Upper lobe of left lung (tissue), 6 donors: ENCODE measurements at regions not wholly inside any gene's neighbourhood (a gene's known extent, or its start where the extent isn't known, plus 50 kb on each side); places are given as distances from the start of the nearest gene placed in this dataset.
"Not testable (repeated sequence)": the region's sequence is repeated elsewhere in the genome, so short reads cannot be mapped to it uniquely, and the experiment has no call there.

Source experiments
- ATAC-seq, 2 donors: fragments of 200-7000 bp; cut with Tn5 transposase; one replicate each; pipeline ENCODE4 v1.9.1; 2022; ENCODE audit warnings: mild to moderate bottlenecking in 2 of 2, moderate library complexity in 2 of 2; ENCODE audit not compliant: low FRiP score in 2 of 2
- DNase-seq, 2 donors: peaks; one replicate each; pipeline ENCODE4 v3.0.0-alpha.2; 2019 to 2020
- H3K27ac ChIP-seq, 4 donors: fragments of 200-600 bp; sonication (generic); one replicate each; pipeline ENCODE4 v1.5.1; 2016 to 2019
- H3K27me3 ChIP-seq, 4 donors: fragments of 200-600 bp; sonication (generic); one replicate each; pipeline ENCODE4 v1.5.1; 2017 to 2019
- H3K36me3 ChIP-seq, 4 donors: fragments of 200-600 bp; sonication (generic); one replicate each; pipeline ENCODE4 v1.5.1; 2016 to 2019
- H3K4me1 ChIP-seq, 4 donors: fragments of 200-600 bp; sonication (generic); one replicate each; pipeline ENCODE4 v1.5.1; 2018 to 2019
- H3K4me3 ChIP-seq, 4 donors: fragments of 200-600 bp; sonication (generic); one replicate each; pipeline ENCODE4 v1.5.1; 2017 to 2019; ENCODE audit warnings: mild to moderate bottlenecking in 2 of 4, moderate library complexity in 1 of 4
- H3K9me3 ChIP-seq, 4 donors: fragments of 200-600 bp; sonication (generic); one replicate each; pipeline ENCODE4 v1.5.1; 2018 to 2019
- EP300 ChIP-seq, 4 donors: sonication (generic); formaldehyde crosslinking; IDR thresholded peaks; one replicate each; pipeline ENCODE4 v1.5.1; 2017; ENCODE audit warnings: antibody characterized with exemption in 4 of 4, control low read depth in 2 of 4
- POLR2A ChIP-seq, 4 donors: fragments of 450-650 bp; IDR thresholded peaks; one replicate each; pipeline ENCODE4 v1.5.1; 2016 to 2017; ENCODE audit warnings: antibody characterized with exemption in 4 of 4, mild to moderate bottlenecking in 2 of 4
- POLR2AphosphoS5 ChIP-seq, 2 donors: sonication (generic); formaldehyde crosslinking; IDR thresholded peaks; one replicate each; pipeline ENCODE4 v1.5.1; 2017; ENCODE audit warnings: antibody characterized with exemption in 2 of 2
- WGBS, 2 donors: methylation state at CpG; one replicate each; pipeline ENCODE4 v1.1.5; 2017 to 2018; 5-methylcytosine and 5-hydroxymethylcytosine counted together
- TF ChIP-seq, protein P1 (sequence below), 6 experiments: fragments of 450-650 bp in 4 of 6; fragments of 200-600 bp in 2 of 6; sonication (generic) in 2 of 6; IDR thresholded peaks; one replicate each; pipeline ENCODE4 v1.5.1; 2016 to 2019; ENCODE audit warnings: antibody characterized with exemption in 6 of 6
- donor health status: DM: no; HTN: no; CAD: no; lungs with moderate emphysema.
- donor health status: DM: no; HTN: yes; CAD: no; lungs with severe emphysema.

DNA sequence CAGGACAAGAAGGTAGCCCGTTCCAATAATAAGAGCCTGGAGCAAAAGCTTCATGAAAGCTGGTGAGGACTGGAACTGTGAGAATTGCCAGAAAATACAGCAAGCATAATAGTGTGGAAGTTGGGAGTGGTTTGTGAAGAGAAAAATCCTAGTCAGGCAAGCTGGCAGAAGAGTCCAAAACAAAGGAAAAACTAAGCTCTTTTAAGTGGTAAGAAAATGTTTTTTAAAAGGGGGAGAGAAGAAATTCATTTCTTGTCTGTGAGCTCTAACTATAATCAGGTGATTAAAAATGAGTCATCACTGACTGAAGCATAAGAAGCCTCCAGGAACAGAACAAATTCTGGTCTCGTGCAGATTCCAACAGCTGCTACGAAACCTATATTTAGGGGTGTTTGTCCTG is 102.6 kb downstream of the CAAP1 start:
- 80 to 92% methylated on average over 2 of the region's 3 CpGs for WGBS, 2 donors
- H3K9me3 ChIP-seq: no peaks in the 10 kb centered on the region
- ATAC-seq (no peak), DNase-seq (no peak)
- H3K27me3 ChIP-seq: no peaks in the 10 kb centered on the region
- H3K27ac ChIP-seq: no peak overlapping the region
- no peak overlapping the region for H3K4me3 ChIP-seq
- no peaks in the 10 kb centered on the region for H3K36me3 ChIP-seq
- no peaks in the 10 kb centered on the region for H3K4me1 ChIP-seq
- TF ChIP-seq EP300 (IDR thresholded peaks at IDR 0.05) (no peak), POLR2AphosphoS5 (IDR thresholded peaks at IDR 0.05) (no peak), POLR2A (IDR thresholded peaks at IDR 0.05) (no peak)
- TF ChIP-seq, protein P1, sequence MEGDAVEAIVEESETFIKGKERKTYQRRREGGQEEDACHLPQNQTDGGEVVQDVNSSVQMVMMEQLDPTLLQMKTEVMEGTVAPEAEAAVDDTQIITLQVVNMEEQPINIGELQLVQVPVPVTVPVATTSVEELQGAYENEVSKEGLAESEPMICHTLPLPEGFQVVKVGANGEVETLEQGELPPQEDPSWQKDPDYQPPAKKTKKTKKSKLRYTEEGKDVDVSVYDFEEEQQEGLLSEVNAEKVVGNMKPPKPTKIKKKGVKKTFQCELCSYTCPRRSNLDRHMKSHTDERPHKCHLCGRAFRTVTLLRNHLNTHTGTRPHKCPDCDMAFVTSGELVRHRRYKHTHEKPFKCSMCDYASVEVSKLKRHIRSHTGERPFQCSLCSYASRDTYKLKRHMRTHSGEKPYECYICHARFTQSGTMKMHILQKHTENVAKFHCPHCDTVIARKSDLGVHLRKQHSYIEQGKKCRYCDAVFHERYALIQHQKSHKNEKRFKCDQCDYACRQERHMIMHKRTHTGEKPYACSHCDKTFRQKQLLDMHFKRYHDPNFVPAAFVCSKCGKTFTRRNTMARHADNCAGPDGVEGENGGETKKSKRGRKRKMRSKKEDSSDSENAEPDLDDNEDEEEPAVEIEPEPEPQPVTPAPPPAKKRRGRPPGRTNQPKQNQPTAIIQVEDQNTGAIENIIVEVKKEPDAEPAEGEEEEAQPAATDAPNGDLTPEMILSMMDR (IDR thresholded peaks at IDR 0.05): no peak

DNA sequence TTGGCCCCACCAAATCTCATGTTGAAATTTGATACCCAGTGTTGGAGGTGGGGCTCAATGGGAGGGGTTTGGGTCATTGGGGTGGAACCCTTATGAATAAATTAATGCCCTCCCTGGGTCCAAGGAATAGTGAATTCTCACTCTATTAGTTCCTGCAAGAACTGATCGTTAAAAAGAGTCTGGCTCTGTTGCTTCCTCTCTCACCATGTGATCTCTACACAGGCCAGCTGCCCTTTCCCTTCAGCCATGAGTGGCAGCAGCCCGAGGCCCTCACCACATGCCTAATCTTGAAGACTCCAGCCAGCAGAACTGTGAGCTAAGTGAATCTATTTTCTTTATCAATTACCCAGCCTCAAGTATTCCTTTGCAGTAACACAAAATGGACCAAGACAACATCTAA is 106.0 kb downstream of the CAAP1 start:
- 54 to 63% methylated on average over 2 of the region's 2 CpGs for whole genome bisulfite sequencing, 2 donors
- TF ChIP-seq POLR2AphosphoS5 (IDR thresholded peaks at IDR 0.05) (no peak), POLR2A (IDR thresholded peaks at IDR 0.05) (no peak), EP300 (IDR thresholded peaks at IDR 0.05) (no peak)
- TF ChIP-seq, protein P1 (IDR thresholded peaks at IDR 0.05): no peak
- H3K27ac ChIP-seq: no peak overlapping the region
- H3K4me1 ChIP-seq: no peaks in the 10 kb centered on the region
- no peaks in the 10 kb centered on the region for H3K27me3 ChIP-seq
- no peaks in the 10 kb centered on the region for H3K9me3 ChIP-seq
- no peak for ATAC-seq
- H3K36me3 ChIP-seq: no peaks in the 10 kb centered on the region
- DNase-seq: no peak
- no peak overlapping the region for H3K4me3 ChIP-seq

DNA sequence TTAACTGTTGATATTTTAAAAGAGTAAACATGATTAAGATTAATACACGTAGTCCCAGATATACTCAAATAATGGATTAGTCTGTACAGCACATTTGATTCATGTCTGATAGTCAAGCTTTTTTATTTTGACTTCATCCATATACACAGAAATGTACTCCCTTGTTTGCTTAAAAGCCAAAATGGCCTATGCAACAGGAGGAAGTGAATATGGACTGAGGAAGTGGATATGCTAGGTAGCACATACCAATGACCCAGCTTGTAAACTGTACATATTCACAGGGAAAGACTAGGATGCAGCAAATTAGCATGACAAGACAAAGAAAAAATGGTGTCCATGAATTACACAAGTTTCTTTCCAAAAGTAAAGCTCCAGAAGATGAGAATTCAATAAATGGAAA is 109.7 kb downstream of the CAAP1 start:
- 87 to 95% methylated on average over 1 of the region's 1 CpG for WGBS, 2 donors

DNA sequence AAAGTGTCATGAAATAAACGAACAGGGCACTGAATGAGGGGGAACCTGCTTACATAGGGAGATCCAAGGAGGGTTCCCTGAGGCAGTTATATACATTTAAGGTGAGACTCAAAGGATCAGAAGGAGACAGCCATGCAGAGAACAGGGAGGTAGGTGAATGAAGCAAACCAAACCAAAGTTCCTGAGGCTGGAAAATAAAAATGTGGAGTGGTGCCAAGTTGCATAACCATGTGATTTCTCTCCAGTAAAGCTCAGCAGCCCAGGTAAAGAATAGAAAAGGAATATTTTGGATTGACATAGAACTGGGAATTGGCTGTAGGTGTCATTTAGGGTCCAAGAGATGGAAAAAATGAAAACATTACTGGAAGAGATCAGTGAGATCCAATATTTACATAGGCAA is 110.7 kb downstream of the CAAP1 start:
- no peaks in the 10 kb centered on the region for H3K27me3 ChIP-seq
- H3K9me3 ChIP-seq: no peaks in the 10 kb centered on the region
- no peaks in the 10 kb centered on the region for H3K36me3 ChIP-seq
- 0% methylated on average over 1 of the region's 1 CpG for WGBS, 2 donors
- no peak overlapping the region for H3K4me3 ChIP-seq
- no peaks in the 10 kb centered on the region for H3K4me1 ChIP-seq
- no peak for ATAC-seq
- no peak for DNase-seq
- TF ChIP-seq POLR2AphosphoS5 (IDR thresholded peaks at IDR 0.05) (no peak), POLR2A (IDR thresholded peaks at IDR 0.05) (no peak), EP300 (IDR thresholded peaks at IDR 0.05) (no peak)
- TF ChIP-seq, protein P1 (IDR thresholded peaks at IDR 0.05): no peak
- H3K27ac ChIP-seq: no peak overlapping the region

More for the DNA sequence above, 109.7 kb downstream of the CAAP1 start:
- H3K4me3 ChIP-seq: no peak overlapping the region
- no peaks in the 10 kb centered on the region for H3K4me1 ChIP-seq
- no peak overlapping the region for H3K27ac ChIP-seq
- no peak for ATAC-seq
- no peaks in the 10 kb centered on the region for H3K27me3 ChIP-seq
- DNase-seq: no peak
- no peaks in the 10 kb centered on the region for H3K36me3 ChIP-seq
- TF ChIP-seq POLR2A (IDR thresholded peaks at IDR 0.05) (no peak), EP300 (IDR thresholded peaks at IDR 0.05) (no peak), POLR2AphosphoS5 (IDR thresholded peaks at IDR 0.05) (no peak)
- TF ChIP-seq, protein P1 (IDR thresholded peaks at IDR 0.05): no peak
- H3K9me3 ChIP-seq: no peaks in the 10 kb centered on the region

DNA sequence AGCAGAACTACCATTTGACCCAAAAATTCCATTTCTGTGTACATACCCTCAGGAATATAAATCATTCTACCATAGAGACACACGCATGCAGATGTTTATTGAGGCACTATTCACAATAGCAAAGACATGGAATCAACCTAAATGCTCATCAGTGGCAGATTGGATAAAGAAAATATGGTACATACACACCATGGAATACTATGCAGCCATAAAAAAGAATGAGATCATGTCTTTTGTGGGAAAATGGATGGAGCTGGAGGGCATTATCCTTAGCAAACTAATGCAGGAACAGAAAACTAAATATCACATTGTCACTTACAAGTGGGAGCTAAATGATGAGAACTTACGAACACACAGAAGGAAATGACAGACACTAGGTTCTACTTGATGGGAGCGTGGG is 112.3 kb downstream of the CAAP1 start:
- not testable (repeated sequence) for H3K9me3 ChIP-seq, DNase-seq, H3K27me3 ChIP-seq, H3K4me3 ChIP-seq, H3K36me3 ChIP-seq, H3K27ac ChIP-seq, ATAC-seq, H3K4me1 ChIP-seq
- WGBS, 2 donors: 63 to 93% methylated on average over 3 of the region's 3 CpGs
